SK-N-SH (cell line): ENCODE measurements at regions not wholly inside any gene's neighbourhood (a gene's known extent, or its start where the extent isn't known, plus 50 kb on each side); places are given as distances from the start of the nearest gene placed in this dataset.
"Not testable (repeated sequence)": the region's sequence is repeated elsewhere in the genome, so short reads cannot be mapped to it uniquely, and the experiment has no call there.

Experiments
- CHD2 ChIP-seq: fragments of 150-350 bp; IDR thresholded peaks from 2 replicates; pipeline ENCODE4 v1.6.1; 2018; ENCODE audit warnings: low read length; ENCODE audit not compliant: partially characterized antibody
- TAF1 ChIP-seq: IDR thresholded peaks from 2 replicates; pipeline ENCODE4 v1.6.1; 2012; ENCODE audit warnings: low read depth, mild to moderate bottlenecking, low read length, moderate library complexity, borderline replicate concordance
- TF ChIP-seq, protein P1 (sequence below): fragments of 200-600 bp; sonication (generic); IDR thresholded peaks from 2 replicates; pipeline ENCODE4 v1.6.1; 2017; ENCODE audit warnings: antibody characterized with exemption, mild to moderate bottlenecking, moderate library complexity
- TF ChIP-seq, protein P2 (sequence below): IDR thresholded peaks from 2 replicates; pipeline ENCODE4 v1.6.1; 2012; ENCODE audit warnings: mild to moderate bottlenecking, low read depth, low read length, moderate library complexity
- TF ChIP-seq, protein P3 (sequence below): IDR thresholded peaks from 2 replicates; pipeline ENCODE4 v1.4.0; 2012; ENCODE audit warnings: low read depth
- TF ChIP-seq, protein P4 (sequence below): IDR thresholded peaks from 2 replicates; pipeline ENCODE4 v1.4.0; 2012; ENCODE audit warnings: low read depth, borderline replicate concordance

DNA sequence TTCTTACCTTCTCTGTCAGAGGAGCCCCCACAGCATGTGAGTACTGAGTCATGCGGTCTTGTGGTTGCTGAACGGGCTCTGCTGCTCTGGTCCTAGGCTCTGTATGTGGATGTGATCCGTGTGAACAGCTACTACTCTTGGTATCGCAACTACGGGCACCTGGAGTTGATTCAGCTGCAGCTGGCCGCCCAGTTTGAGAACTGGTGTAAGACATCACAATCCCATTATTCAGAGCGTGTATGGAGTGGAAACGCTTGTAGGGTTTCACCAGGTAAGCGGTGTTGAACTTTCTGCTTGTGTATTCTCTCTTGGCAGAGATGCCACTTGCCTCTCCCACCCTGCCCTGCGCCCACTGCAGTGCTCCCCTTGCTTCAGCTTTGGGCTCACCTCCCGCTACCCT is 1356.2 kb downstream of the CDH12 start:
- TF ChIP-seq, protein P1, sequence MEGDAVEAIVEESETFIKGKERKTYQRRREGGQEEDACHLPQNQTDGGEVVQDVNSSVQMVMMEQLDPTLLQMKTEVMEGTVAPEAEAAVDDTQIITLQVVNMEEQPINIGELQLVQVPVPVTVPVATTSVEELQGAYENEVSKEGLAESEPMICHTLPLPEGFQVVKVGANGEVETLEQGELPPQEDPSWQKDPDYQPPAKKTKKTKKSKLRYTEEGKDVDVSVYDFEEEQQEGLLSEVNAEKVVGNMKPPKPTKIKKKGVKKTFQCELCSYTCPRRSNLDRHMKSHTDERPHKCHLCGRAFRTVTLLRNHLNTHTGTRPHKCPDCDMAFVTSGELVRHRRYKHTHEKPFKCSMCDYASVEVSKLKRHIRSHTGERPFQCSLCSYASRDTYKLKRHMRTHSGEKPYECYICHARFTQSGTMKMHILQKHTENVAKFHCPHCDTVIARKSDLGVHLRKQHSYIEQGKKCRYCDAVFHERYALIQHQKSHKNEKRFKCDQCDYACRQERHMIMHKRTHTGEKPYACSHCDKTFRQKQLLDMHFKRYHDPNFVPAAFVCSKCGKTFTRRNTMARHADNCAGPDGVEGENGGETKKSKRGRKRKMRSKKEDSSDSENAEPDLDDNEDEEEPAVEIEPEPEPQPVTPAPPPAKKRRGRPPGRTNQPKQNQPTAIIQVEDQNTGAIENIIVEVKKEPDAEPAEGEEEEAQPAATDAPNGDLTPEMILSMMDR: not testable (repeated sequence)
- TF ChIP-seq, protein P2, sequence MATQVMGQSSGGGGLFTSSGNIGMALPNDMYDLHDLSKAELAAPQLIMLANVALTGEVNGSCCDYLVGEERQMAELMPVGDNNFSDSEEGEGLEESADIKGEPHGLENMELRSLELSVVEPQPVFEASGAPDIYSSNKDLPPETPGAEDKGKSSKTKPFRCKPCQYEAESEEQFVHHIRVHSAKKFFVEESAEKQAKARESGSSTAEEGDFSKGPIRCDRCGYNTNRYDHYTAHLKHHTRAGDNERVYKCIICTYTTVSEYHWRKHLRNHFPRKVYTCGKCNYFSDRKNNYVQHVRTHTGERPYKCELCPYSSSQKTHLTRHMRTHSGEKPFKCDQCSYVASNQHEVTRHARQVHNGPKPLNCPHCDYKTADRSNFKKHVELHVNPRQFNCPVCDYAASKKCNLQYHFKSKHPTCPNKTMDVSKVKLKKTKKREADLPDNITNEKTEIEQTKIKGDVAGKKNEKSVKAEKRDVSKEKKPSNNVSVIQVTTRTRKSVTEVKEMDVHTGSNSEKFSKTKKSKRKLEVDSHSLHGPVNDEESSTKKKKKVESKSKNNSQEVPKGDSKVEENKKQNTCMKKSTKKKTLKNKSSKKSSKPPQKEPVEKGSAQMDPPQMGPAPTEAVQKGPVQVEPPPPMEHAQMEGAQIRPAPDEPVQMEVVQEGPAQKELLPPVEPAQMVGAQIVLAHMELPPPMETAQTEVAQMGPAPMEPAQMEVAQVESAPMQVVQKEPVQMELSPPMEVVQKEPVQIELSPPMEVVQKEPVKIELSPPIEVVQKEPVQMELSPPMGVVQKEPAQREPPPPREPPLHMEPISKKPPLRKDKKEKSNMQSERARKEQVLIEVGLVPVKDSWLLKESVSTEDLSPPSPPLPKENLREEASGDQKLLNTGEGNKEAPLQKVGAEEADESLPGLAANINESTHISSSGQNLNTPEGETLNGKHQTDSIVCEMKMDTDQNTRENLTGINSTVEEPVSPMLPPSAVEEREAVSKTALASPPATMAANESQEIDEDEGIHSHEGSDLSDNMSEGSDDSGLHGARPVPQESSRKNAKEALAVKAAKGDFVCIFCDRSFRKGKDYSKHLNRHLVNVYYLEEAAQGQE: not testable (repeated sequence)
- TF ChIP-seq, protein P3, sequence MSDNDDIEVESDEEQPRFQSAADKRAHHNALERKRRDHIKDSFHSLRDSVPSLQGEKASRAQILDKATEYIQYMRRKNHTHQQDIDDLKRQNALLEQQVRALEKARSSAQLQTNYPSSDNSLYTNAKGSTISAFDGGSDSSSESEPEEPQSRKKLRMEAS: not testable (repeated sequence)
- TF ChIP-seq TAF1, CHD2: not testable (repeated sequence)
- TF ChIP-seq, protein P4, sequence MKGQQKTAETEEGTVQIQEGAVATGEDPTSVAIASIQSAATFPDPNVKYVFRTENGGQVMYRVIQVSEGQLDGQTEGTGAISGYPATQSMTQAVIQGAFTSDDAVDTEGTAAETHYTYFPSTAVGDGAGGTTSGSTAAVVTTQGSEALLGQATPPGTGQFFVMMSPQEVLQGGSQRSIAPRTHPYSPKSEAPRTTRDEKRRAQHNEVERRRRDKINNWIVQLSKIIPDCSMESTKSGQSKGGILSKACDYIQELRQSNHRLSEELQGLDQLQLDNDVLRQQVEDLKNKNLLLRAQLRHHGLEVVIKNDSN: not testable (repeated sequence)
